Thyroid gland (tissue), 4 donors: ENCODE measurements at regions not wholly inside any gene's neighbourhood (a gene's known extent, or its start where the extent isn't known, plus 50 kb on each side); places are given as distances from the start of the nearest gene placed in this dataset.

Source experiments
- CTCF ChIP-seq, 6 experiments: fragments of 200-600 bp in 3 of 6; fragments of 450-650 bp in 3 of 6; sonication (generic) in 3 of 6; IDR thresholded peaks; one replicate each; pipeline ENCODE4 v1.5.1; 2016 to 2019; ENCODE audit warnings: antibody characterized with exemption in 6 of 6, mild to moderate bottlenecking in 2 of 6, inconsistent platforms in 1 of 6, moderate library complexity in 1 of 6
- POLR2A ChIP-seq, 2 donors: fragments of 450-650 bp; IDR thresholded peaks; one replicate each; pipeline ENCODE4 v1.6.1; 2017; ENCODE audit warnings: antibody characterized with exemption in 2 of 2, mild to moderate bottlenecking in 2 of 2, moderate library complexity in 1 of 2

GRCh38 chr1:80892539-80892938, 908.2 kb upstream of the ADGRL2 start:
- no peak for TF ChIP-seq CTCF (IDR thresholded peaks at IDR 0.05)
- no peak for TF ChIP-seq POLR2A (IDR thresholded peaks at IDR 0.05)
